ENCODE measurements at regions not wholly inside any gene's neighbourhood (a gene's known extent, or its start where the extent isn't known, plus 50 kb on each side); places are given as distances from the start of the nearest gene placed in this dataset.

GRCh38 chr6:11404838-11405237 is 132.7 kb upstream of the TMEM170B start:
- TF ChIP-seq, protein P1, sequence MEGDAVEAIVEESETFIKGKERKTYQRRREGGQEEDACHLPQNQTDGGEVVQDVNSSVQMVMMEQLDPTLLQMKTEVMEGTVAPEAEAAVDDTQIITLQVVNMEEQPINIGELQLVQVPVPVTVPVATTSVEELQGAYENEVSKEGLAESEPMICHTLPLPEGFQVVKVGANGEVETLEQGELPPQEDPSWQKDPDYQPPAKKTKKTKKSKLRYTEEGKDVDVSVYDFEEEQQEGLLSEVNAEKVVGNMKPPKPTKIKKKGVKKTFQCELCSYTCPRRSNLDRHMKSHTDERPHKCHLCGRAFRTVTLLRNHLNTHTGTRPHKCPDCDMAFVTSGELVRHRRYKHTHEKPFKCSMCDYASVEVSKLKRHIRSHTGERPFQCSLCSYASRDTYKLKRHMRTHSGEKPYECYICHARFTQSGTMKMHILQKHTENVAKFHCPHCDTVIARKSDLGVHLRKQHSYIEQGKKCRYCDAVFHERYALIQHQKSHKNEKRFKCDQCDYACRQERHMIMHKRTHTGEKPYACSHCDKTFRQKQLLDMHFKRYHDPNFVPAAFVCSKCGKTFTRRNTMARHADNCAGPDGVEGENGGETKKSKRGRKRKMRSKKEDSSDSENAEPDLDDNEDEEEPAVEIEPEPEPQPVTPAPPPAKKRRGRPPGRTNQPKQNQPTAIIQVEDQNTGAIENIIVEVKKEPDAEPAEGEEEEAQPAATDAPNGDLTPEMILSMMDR (IDR thresholded peaks at IDR 0.05), result no peak
- TF ChIP-seq POLR2A (IDR thresholded peaks at IDR 0.05) (no peak), EP300 (IDR thresholded peaks at IDR 0.05) (no peak)

Data from upper lobe of left lung (tissue), 4 donors.